Anterior cingulate cortex (tissue), 58 donors: ENCODE measurements at regions not wholly inside any gene's neighbourhood (a gene's known extent, or its start where the extent isn't known, plus 50 kb on each side); places are given as distances from the start of the nearest gene placed in this dataset.

Source experiments
- DNase-seq, 58 donors: peaks; one replicate each; lab custom pipeline; 2025; lab: John Stamatoyannopoulos, UW

DNA sequence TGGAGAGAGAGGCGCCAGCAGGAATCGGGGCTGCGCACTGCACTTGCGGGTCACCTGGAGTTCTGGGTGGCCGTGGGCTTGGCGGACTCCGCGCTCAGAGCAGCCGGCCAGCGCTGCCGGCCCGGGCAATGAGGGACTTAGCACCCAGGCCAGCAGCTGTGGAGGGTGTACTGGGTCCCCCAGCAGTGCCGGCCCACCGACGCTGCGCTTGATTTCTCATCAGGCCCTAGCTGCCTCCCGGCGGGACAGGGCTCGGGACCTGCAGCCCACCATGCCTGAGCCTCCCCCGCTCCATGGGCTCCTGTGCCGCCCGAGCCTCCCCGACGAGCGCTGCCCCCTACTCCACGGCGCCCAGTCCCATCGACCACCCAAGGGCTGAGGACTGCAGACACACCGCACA, 325.6 kb downstream of the ACTL7B start:
- DNase-seq: no peak

DNA sequence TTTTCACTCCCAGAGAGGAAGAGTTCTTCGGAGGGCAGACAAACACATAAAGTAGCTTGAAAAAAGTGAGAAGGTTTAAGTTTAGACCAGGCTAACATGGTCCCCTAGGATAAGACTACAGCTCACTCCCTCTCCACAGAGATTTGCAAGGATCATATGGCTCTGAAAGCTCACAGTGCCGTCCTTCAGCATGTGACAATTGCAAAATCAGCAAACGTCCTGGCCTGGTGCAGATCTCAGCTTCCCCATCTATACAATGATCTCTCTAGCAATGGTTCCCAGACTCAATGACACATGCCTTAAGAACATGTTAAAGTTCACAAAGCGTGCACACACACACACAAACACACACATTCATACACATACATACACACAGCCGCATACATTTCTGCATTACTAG, 327.6 kb downstream of the ACTL7B start:
- DNase-seq: no peak

DNA sequence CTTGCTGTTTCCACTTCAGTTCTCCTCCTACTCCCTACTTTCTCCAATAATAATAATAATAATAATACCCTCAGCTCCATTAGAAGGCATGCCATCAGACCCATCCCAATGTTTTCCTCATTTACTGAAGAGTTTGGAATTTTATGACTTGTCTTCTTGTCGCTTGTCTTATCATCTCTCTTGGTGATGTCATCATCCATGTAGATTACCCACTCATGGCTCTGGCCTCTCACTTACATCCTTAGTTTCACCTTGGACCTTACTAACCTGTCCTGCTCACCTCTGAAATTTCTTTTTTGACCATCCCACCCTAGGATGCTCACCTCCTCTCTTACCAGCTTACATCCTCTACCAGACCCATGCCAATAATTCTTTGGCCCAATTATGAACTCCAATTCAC, 329.3 kb downstream of the ACTL7B start:
- DNase-seq: no peak

DNA sequence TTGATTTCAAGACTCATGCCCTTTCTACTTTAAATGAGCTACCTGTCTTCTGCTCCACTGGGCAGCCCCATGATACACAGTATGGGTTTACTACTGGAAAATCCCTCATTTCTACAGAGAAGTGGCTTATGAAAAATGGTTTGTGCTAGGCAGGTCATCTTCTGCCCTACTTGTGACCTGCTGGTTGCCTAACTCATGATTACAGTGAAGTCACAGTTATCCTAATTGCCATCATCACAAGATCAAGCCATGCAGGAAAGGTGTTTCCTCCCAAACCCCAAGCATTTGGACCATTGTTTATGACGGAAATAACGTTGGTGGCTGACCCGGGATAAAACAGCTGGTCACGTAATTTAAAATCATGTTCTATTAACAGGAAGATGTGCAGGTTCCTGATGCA, 330.6 kb downstream of the ACTL7B start:
- DNase-seq: no peak

DNA sequence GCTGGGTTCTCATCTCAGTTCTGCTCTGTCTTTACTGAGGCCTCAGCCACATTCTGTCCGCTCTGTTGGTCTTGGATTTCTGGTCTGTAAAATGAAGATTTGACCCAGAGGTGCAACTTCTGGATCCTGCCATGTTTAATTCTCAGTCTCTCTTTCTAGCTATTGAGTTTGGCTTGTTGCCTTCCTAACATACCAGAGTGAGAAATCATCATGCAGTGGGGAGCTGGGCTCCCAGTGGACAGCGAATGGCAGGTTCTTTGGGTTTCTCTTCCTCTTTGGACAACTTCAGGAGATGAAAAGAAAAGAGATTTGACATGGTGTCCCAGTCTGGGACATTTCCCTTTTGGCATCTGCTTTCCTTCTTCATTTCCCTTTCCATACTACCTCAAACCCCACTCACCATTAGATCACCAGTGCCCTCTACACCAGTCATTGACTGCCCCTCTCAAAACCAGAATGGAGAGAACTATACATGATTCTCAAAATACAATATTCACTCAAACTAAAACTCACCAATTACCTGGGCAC, 334.7 kb downstream of the ACTL7B start:
- DNase-seq: no peak

DNA sequence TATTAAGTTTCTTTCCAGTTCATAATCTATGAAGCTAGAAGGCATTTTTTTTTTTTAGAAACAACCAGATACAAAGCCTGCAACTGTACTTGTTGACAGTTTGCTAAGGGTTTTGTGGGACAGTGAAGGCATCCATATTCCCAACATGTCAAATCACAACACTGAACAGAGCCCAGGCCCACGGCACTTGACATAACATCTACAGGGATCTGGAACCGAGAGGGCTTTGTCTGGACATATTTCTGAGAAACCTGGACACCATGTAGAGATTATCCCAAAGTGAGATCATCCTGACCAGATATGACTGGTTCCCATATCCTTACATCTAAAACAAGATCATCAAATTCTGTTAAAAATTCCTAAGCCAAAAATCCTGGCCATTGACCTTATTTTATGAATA, 336.3 kb downstream of the ACTL7B start:
- DNase-seq: no peak

DNA sequence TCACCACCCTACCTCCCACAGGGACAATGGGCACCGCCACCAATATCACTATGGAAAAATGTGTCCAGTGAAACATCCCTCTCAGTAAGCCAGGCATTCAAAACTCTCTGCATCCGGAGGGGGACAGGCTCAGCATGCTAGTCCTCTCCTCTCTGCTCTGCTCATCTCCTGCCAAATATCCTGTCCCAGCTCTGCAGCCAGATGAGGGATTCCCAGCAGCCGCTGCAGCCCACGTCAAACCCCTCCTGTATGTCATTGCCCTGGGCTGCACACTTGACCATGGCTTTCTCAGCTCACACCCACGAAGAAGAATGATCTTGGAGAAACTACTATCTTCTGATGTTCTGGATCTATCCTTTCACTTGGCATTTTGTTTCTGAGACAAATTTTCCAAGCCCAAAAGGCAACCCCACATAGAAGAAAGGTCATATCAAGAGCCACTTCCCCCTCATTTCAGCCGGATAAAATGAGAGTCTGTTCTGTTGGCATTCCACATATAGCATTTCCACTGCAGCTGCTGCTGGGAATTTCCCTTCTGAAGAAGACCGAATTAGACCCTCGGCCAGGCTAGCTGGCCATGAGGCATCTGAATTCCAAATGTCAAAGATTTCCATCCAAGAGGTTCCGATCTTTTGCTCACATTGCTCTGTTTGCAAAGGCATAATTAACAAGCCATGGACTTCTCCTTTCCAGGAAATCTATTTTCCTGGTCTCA, 338.0 kb downstream of the ACTL7B start:
- DNase-seq: no peak

DNA sequence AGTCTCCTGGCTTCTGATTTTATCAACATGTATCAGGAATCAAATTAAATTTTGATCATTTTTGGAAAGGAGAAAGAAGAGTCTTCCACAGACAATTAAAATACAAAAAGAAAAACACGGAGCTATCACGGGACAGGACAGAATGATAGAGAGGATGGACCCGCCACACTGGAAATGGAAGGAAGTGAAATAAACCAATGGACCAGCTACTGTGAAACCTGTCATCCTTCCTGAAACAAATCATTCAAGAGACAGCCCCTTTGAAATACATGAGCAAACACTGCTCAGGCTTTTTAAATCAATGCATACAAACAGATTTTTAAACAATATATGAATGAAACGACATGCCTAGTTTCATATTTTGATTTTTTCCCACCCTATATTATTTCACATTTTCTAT, 339.4 kb downstream of the ACTL7B start:
- DNase-seq: no peak

DNA sequence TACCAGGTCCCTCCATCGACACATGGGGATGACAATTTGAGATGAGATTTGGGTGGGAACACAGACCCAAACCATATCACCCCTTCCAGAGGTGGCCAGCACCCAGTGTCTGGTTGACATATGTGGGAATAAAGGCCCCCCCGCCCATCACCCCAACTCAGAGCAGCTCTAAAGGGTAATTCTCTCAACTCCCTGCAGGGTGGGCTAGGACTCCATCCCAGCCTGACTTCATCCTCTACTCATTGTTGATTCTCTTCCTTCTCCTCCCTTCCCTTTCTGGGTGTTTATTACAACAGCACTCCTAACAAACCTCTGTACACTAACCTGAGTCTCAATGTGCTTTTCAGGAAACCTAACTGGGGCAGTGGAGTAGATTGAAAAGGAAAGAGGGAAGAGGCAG, 339.9 kb downstream of the ACTL7B start:
- no peak for DNase-seq

DNA sequence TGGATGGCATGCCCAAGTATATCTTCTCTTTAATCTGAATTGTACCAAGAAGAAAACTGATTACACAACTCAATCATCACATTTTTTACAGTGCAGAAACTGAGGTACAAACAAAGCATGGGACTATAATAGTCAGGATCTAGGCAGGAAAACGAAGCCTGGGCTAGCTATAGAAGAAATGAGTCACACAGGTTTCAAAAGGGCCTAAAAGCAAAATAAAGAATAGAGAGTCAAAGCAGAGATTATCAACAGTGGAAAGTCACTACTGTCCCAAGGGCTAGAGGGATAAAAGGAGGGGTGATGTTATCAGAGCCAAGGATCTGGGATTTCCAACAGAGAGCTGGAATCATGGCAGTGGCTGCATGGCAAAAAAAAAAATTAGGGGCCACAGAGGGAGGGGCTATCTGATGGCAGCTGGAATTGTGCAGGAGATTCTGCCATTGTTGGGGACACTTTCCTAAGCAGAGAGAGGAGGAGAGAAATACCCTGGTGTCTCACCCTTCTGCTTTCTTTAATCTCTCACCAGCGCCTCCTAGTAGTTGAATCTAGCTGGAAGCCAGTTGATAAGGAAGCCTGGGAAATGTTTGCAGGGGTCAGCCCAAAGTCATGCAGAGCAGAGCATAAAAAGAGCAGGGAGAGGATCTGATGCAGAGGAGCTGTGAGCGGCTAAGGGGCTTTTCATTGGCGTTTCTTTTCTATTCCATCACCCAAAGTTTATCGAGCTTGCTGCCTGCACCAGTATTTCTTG, 343.2 kb downstream of the ACTL7B start:
- DNase-seq: no peak

DNA sequence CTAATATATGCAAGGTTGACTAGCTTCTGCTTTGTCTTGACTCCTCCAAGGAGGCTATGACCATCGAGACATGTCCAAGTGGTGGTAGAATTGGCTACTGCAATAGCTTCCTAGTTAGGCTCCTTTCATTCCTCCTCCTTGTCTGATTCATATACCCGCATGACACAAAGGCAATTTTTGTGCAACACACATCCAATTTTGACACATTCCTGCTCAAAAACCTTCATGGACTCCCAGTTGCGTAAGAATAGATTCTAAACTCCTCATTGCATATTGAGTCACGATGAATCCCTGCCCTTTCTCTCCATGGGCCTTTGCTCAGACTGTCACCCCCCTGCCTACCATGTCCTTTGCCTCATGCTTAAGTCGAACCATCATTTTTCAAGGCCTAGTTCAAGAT, 344.5 kb downstream of the ACTL7B start:
- no peak for DNase-seq

DNA sequence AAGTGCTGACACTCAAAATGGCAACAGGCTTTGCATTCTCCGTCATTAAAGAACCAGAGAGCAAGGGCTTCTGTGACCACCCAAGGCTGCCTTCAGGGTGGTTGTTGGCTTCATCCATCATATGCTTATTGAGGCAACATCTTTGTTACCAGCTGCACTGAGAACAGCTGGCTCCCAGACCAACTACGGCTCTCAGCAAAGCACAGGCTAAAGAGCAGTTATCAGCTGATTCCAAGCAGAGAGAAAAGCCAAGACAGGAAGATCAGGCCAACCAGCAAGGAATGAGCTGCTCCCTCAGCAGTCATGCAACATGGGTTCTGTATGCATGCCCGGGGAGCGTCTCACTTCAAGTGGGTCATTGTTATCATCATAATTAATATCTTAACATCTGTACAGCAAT, 358.9 kb downstream of the ACTL7B start:
- no peak for DNase-seq

DNA sequence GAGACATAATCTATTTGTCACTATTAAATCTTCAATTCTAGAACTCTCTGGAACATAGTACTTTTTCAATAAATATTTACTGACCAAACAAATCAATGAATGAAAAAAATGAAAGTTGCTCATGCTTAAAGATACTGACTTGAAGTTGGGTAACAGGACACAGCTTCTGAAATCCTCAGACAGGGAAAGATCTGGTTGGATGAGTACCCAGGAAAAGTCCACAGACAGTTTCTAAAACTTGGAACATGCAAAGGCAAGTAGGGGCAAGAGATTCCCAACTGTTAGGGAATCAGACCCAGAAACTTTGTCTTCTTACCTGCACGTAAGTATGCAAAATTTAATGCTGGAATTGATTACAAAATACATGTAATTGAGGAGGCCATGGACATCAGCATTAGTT, 366.2 kb downstream of the ACTL7B start:
- DNase-seq: no peak

DNA sequence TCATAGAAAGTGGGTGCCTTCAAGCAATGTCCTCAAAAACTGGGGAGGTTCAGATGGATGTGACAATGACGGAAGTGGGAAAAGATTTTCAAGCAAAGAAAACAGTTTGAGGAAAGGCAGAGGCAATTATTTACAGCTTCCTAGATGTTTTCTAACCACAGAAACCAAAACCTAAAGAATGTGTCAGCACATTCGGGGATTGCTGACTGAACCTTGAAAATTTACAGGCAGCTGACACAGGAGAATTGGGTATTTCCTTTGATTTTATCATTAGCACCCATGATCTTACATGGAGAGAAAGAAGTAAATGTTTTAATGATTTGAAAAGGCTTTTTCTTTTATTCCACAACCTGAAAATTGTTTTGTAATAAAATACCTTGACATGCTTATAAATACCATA, 369.0 kb downstream of the ACTL7B start:
- no peak for DNase-seq

DNA sequence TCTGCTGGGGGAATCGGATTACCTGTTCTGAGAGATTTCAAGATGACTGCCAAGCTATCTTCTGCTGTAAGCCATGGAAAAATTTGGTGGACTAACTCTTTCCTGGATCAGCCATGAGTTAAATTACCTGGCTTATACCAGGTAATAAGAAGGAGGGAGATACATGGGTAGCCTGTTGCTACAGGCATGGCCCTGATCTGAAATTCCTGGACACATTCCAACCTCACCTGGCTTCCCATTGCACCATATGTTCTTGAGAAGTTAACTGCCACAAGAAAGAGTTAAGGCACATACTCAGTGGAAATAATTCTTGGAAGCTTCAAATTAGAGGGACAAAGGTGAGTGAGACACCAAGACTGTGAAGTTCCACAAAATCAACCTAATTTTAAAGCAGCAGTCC, 371.3 kb downstream of the ACTL7B start:
- no peak for DNase-seq

DNA sequence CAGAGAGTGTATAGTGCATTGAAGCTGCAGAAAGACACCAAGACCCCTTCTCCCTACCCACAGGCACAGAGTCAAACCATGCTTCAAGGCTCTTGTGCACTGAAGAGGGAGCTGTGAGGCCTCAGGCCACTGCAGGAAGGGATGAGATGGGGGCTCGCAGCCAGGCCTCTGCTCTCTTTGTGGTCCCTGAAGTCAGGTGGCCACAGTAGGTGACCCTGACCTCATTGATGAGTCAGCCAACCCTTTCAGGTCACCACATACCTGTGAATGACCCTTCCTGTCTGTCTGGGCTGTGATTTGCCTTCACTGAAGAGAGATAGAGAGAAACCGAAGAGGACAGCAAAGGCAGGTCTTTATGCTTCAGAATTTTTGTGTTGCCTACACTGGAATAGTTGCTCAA, 372.1 kb downstream of the ACTL7B start:
- no peak for DNase-seq

DNA sequence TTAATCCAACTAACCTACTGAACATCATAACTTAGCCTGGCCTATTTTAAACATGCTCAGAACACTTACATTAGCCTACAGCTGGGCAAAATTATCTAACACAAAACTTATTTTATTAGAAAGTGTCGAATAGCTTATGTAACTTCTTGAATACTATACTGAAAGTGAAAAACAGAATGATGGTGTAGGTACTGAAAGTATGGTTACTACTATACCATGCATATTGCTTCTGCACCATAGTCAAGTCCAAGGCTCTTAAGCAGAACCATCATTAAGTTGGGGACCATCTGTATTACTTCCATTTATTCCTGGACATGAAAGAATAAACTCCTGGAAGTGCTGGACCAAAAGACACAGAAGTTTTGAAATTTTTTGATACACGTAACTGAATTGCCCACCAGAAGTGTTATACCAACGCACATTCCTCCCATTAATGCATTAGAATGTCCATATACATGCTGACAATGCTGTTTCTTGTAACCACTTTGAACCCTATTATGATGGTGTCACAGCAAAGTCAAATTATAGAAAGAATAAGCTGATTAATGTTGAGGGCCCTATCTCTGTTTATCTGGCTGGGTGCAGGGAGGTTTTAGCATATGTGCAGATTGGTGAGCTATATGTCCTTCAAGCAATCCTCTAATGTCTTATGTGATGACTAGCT, 375.7 kb downstream of the ACTL7B start:
- no peak for DNase-seq

DNA sequence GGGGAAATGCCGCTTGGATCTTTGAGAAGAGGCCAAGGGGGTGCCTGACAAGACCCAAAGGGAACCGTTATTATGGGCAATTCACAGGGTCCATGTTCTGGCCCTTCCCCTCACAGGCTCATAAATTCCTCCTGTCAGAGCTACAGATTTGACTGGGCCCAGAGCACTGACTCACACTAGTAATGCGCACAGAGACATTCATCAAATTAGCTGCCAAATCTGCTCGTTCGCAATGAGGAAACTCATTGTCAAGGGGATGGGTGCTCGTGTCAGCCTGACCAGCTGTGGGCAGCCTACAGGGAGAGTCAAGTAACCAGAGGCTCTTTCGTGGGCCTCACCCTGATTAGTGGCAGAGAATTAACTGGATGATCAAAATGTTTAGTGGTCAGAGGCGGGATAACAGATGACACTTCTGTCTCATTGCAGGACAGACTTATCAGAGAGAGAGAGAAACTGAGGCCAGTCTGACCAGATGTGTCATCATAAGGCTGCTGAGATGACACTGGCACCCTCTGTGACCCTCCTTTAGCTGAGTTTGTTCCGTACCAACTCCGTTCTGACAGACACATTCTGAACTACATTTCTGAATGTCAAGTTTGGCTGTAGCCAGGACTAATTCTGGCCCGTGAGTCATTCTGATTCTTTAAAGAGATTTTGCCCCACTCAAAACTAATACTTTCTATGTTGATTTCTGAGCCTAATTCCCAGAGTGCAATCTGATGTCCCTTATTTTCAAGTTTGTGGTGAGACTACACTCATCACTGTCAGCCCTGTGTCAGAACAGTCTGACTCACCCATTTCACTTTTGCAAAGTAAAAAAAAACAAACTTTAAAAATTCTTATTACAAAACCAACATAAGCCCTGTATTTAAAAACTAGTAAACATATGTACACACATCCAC, 377.1 kb downstream of the ACTL7B start:
- peak in 5 of 58 donors; percentile 0 to 17 (median 5) for DNase-seq

DNA sequence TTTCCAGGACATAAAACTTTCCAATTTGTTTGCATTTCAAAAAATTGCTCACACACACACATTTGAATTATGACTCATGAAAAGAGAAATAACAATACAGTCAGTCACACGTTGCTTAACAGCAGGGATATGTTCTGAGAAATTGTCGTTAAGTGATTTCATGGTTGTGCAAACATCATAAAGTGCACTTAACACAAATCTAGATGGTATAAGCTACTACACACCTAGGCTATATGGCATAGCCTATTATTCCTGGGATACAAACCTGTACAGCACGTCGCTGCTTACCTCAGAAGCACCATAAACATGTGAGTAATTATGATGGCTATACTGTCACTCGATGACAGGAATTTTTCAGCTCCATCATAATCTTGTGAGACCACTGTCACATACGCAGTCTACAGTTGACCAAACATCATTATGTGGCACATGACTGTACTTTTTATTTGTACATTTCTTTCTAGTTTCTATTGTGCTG, 378.2 kb downstream of the ACTL7B start:
- no peak for DNase-seq

DNA sequence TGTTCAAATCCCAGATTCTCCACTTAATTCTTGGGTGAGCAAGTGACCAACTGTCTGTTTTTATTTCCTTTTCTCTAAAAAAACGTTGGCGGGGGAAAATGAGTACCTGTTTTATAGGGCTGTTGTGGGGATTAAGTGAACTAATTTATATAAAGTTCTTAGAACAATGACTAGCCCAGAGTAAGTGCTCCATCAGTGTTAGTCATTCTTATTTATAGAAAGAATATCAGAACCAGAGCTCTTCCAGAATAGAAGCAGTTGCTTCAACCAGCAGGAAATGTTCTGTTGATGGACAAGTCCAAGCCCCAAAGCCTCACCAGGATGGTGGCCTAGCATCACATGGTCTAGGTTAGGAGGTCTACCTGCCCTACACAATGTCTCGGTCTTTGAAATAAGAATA, 379.2 kb downstream of the ACTL7B start:
- no peak for DNase-seq
